HG02798 (cell line): ENCODE measurements at regions not wholly inside any gene's neighbourhood (a gene's known extent, or its start where the extent isn't known, plus 50 kb on each side); places are given as distances from the start of the nearest gene placed in this dataset.

Experiments
- ATAC-seq: cut with Tn5 transposase; IDR thresholded peaks from one replicate; pipeline ENCODE4 v1.9.1; 2021; ENCODE audit warnings: mild to moderate bottlenecking; ENCODE audit not compliant: unreplicated experiment, poor library complexity

GRCh38 chr4:153034681-153035080 lies 98.6 kb downstream of the FHDC1 start:
- ATAC-seq: no peak

GRCh38 chr4:153036931-153037482 lies 100.9 kb downstream of the FHDC1 start:
- ATAC-seq: no peak

GRCh38 chr4:153038623-153039311 lies 102.6 kb downstream of the FHDC1 start:
- no peak for ATAC-seq

GRCh38 chr4:153039542-153040185 lies 103.5 kb downstream of the FHDC1 start:
- ATAC-seq: no peak

- ATAC-seq: no peak
Observed at GRCh38 chr4:153040677-153041076, 104.6 kb downstream of the FHDC1 start.

GRCh38 chr4:153044036-153044435 lies 107.9 kb downstream of the FHDC1 start:
- ATAC-seq: no peak

GRCh38 chr4:153045111-153045982 lies 109.2 kb downstream of the FHDC1 start:
- peak; percentile 34 for ATAC-seq

GRCh38 chr4:153058671-153059060 lies 122.5 kb downstream of the FHDC1 start:
- ATAC-seq: no peak

- ATAC-seq: no peak
Observed at GRCh38 chr4:153060196-153060595, 124.1 kb downstream of the FHDC1 start.

GRCh38 chr4:153061971-153062370 lies 125.8 kb downstream of the FHDC1 start:
- no peak for ATAC-seq

- no peak for ATAC-seq
Observed at GRCh38 chr4:153062652-153063168, 126.6 kb downstream of the FHDC1 start.

GRCh38 chr4:153063490-153063889 lies 127.4 kb downstream of the FHDC1 start:
- no peak for ATAC-seq

GRCh38 chr4:153064571-153064970 lies 128.4 kb downstream of the FHDC1 start:
- ATAC-seq: no peak

- no peak for ATAC-seq
Observed at GRCh38 chr4:153065276-153065675, 129.2 kb downstream of the FHDC1 start.

- ATAC-seq: no peak
Observed at GRCh38 chr4:153067376-153067775, 131.3 kb downstream of the FHDC1 start.

- no peak for ATAC-seq
Observed at GRCh38 chr4:153068751-153069150, 132.6 kb downstream of the FHDC1 start.

- no peak for ATAC-seq
Observed at GRCh38 chr4:153071958-153072598, 132.2 kb upstream of the TRIM2 start.

- ATAC-seq: no peak
Observed at GRCh38 chr4:153072661-153073060, 131.6 kb upstream of the TRIM2 start.

GRCh38 chr4:153074486-153074885 lies 129.8 kb upstream of the TRIM2 start:
- ATAC-seq: no peak

- no peak for ATAC-seq
Observed at GRCh38 chr4:153074936-153075630, 129.2 kb upstream of the TRIM2 start.
